ENCODE measurements at regions not wholly inside any gene's neighbourhood (a gene's known extent, or its start where the extent isn't known, plus 50 kb on each side); places are given as distances from the start of the nearest gene placed in this dataset.

DNA sequence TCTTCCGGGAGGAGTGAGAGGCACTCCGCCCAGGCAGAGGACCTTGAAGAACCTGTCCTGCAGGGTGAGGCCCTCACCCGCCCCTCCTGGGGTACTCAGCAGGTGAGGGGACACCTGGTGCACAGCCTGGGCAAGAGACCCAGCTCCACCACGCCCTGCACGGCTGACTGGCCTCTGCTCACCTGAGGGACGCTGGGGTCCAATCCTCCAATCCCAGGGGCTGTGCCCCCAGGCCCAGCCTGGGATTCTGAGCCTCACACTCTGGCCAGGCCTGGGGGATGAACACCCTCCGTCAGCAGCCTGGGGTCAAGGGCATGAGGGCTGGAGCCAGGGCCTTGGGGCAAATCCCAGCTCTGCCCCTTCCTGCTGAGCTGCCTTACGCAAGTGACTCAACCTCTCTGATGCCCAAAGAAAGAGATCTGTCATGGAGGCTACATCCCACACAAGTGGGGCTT, 149.9 kb upstream of the PTPN1 start:
- TF ChIP-seq POLR2A (IDR thresholded peaks at IDR 0.05; ENCODE audit: low read length) (no peak), GATA1 (IDR thresholded peaks at IDR 0.05; ENCODE audit: low read depth, low read length) (no peak)
